GM12873 (cell line): ENCODE measurements at regions not wholly inside any gene's neighbourhood (a gene's known extent, or its start where the extent isn't known, plus 50 kb on each side); places are given as distances from the start of the nearest gene placed in this dataset.

Source experiments
- CTCF ChIP-seq: IDR thresholded peaks from 2 replicates; pipeline ENCODE4 v1.5.1; 2012; ENCODE audit warnings: low read depth, mild to moderate bottlenecking, moderate library complexity, low read length, control low read depth; ENCODE audit not compliant: insufficient read depth; ENCODE audit errors: missing control alignments

- no peak for TF ChIP-seq CTCF
These were observed 401.6 kb upstream of the TBX3 start for GRCh38 chr12:115085594-115085993.

- TF ChIP-seq CTCF: no peak
These were observed 395.8 kb upstream of the TBX3 start for GRCh38 chr12:115079760-115080159.

- no peak for TF ChIP-seq CTCF
These were observed 395.0 kb upstream of the TBX3 start for GRCh38 chr12:115078990-115079389.

GRCh38 chr12:115078334-115078733 lies 394.4 kb upstream of the TBX3 start:
- TF ChIP-seq CTCF: no peak

GRCh38 chr12:115075552-115076170 lies 391.7 kb upstream of the TBX3 start:
- TF ChIP-seq CTCF: no peak

GRCh38 chr12:115074617-115075016 lies 390.6 kb upstream of the TBX3 start:
- no peak for TF ChIP-seq CTCF

- no peak for TF ChIP-seq CTCF
These were observed 388.7 kb upstream of the TBX3 start for GRCh38 chr12:115072712-115073111.
